Activated CD4-positive, alpha-beta T cell treated with anti-CD3 and anti-CD28 coated beads, Interleukin-2, Interleukin-4, amounts not matched to agents 100 ng/mL and 50 ng/mL, durations not matched to agents 16 hours and 8 hours (primary cell): ENCODE measurements at regions not wholly inside any gene's neighbourhood (a gene's known extent, or its start where the extent isn't known, plus 50 kb on each side); places are given as distances from the start of the nearest gene placed in this dataset.

ENCODE experiments used
- DNase-seq: peaks from one replicate; pipeline ENCODE4 v3.0.0-alpha.2; 2020; ENCODE audit warnings: low spot score

GRCh38 chr2:156647377-156648010 is 211.3 kb downstream of the GPD2 start:
- DNase-seq = no peak

GRCh38 chr2:156648522-156648921 is 212.3 kb downstream of the GPD2 start:
- DNase-seq = no peak

GRCh38 chr2:156649596-156649995 is 213.4 kb downstream of the GPD2 start:
- DNase-seq = no peak

GRCh38 chr2:156652691-156653090 is 216.5 kb downstream of the GPD2 start:
- DNase-seq = no peak

- DNase-seq = no peak
These were observed 217.5 kb downstream of the GPD2 start for GRCh38 chr2:156653675-156654074.

- DNase-seq = no peak
These were observed 221.6 kb downstream of the GPD2 start for GRCh38 chr2:156657809-156658208.

GRCh38 chr2:156659694-156660093 is 223.5 kb downstream of the GPD2 start:
- no peak for DNase-seq

GRCh38 chr2:156663757-156664409 is 227.7 kb downstream of the GPD2 start:
- no peak for DNase-seq

- no peak for DNase-seq
These were observed 230.1 kb downstream of the GPD2 start for GRCh38 chr2:156666130-156666785.

GRCh38 chr2:156670104-156670503 is 233.9 kb downstream of the GPD2 start:
- DNase-seq = no peak

GRCh38 chr2:156671706-156672361 is 235.7 kb downstream of the GPD2 start:
- no peak for DNase-seq

- DNase-seq = no peak
These were observed 236.6 kb downstream of the GPD2 start for GRCh38 chr2:156672556-156673332.

- DNase-seq = no peak
These were observed 237.1 kb downstream of the GPD2 start for GRCh38 chr2:156673333-156673615.

- DNase-seq = no peak
These were observed 237.8 kb downstream of the GPD2 start for GRCh38 chr2:156673981-156674380.

- no peak for DNase-seq
These were observed 239.7 kb downstream of the GPD2 start for GRCh38 chr2:156675896-156676295.

GRCh38 chr2:156679820-156680219 is 243.6 kb downstream of the GPD2 start:
- no peak for DNase-seq

- no peak for DNase-seq
These were observed 244.1 kb downstream of the GPD2 start for GRCh38 chr2:156680266-156680665.

- DNase-seq = no peak
These were observed 250.9 kb downstream of the GPD2 start for GRCh38 chr2:156687126-156687525.

- DNase-seq = no peak
These were observed 251.5 kb downstream of the GPD2 start for GRCh38 chr2:156687715-156688114.

GRCh38 chr2:156689939-156690338 is 253.8 kb downstream of the GPD2 start:
- no peak for DNase-seq

GRCh38 chr2:156691014-156691413 is 254.8 kb downstream of the GPD2 start:
- no peak for DNase-seq

GRCh38 chr2:156695020-156695419 is 258.8 kb downstream of the GPD2 start:
- DNase-seq = no peak
